ENCODE measurements at regions not wholly inside any gene's neighbourhood (a gene's known extent, or its start where the extent isn't known, plus 50 kb on each side); places are given as distances from the start of the nearest gene placed in this dataset.

DNA sequence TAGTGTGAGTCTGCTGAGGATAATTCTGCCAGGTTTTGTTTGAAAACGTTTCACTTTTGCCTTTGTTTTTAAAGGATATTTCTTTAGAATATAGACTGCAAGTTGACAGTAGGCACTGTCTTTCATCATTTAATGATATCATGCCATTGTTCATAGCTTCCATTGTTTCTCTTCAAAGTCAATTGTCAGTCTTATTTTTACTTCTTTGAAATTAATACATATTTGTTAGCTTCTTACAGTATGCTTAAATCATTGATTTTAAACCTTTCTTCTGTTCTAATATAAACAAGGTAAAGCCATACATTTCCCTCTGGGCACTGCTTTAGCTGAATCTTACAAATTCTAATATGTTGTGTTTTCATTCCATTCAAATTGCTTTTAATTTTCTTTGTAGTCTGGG lies 62.3 kb upstream of the PARVA start:
- DNase-seq = no peak

DNA sequence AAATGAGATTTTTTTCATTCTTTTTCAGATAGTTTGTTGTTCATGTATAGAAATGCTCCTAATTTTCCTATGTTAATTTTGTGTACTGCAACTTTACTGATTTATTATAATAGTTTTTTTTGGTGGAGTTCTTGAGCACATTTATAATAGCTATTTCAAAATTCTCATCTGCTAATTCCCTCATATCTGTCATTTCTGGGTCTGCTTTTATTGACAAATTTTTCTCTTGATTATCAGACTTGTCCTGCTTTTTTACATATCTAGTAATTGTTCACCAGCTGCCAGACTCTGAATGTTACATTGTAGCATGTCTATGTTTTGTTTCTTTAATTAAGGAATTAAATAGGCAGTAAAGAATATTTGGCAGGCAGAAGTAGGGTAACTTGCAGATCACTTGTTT lies 60.9 kb upstream of the PARVA start:
- no peak for DNase-seq

DNA sequence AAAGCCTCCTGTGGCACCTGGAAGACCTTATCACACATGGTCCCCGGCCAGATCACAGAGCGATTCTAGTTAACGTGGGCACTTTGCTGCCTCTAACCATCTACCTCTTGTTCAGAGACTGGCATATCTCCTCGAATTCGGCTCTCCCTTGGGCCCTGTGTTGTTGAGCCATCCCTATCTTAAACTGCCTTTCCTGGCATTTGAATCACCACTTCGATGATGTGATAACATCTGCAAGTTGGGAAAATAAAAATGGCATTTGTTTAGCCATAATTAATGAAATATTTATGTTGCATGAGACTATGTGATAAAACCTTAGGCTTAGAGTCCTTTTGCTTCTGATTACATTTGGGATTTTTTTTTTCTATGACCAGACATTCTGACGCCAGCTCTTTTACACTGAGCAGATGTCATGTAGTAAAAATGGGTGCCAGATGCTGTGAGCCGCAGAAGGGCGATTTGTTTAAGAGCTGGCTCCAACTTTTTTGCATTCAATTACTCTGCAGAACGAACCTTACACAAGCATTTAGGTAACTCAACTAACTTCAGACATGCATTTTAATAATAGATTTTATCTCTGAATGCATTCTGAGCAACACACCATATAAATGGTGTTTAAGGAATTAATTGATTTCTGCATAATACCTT lies 58.5 kb upstream of the PARVA start:
- DNase-seq = peak; percentile 76

DNA sequence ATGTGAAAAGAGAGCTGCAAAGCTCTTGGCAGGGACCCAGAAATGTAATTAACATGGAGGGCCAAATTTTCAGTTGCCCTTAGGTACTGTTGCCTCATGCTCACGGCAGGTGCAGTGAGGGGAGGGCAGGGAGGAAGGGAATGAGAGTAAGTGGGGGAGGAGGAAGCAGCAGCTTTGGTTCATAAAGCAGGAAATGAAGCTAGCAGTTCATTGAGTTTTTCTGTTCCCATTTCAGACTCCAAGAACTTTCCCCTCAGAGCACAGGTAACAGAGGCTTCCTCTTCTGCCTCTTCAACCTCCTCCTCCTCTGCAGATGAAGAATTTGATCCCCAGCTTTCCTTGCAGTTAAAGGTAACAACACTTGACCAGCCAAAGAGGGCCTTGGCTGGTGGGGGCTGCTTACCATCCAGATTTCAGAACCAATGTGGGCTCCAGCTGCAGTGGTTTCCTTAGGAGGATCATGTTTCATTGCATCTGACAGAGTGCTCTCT lies 57.9 kb upstream of the PARVA start:
- peak; percentile 92 for DNase-seq

DNA sequence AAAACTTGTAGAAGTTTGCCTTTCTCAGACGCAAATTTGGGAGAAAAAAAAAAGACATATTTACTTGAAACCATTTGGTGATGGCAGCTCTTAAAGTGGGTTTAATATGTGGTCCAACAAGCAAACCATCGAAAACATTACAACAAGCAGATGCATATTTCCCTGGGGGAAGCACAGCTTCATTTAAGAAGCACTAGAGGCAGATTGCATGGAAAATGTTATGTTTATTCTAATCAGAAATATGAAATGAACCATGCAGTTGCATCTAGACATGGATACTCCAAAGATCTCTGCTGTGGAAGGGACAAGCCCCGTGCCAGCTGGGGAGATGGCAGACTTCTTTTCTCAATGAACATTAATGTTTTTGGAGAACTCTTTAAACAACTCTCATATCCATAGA lies 57.4 kb upstream of the PARVA start:
- DNase-seq = no peak

DNA sequence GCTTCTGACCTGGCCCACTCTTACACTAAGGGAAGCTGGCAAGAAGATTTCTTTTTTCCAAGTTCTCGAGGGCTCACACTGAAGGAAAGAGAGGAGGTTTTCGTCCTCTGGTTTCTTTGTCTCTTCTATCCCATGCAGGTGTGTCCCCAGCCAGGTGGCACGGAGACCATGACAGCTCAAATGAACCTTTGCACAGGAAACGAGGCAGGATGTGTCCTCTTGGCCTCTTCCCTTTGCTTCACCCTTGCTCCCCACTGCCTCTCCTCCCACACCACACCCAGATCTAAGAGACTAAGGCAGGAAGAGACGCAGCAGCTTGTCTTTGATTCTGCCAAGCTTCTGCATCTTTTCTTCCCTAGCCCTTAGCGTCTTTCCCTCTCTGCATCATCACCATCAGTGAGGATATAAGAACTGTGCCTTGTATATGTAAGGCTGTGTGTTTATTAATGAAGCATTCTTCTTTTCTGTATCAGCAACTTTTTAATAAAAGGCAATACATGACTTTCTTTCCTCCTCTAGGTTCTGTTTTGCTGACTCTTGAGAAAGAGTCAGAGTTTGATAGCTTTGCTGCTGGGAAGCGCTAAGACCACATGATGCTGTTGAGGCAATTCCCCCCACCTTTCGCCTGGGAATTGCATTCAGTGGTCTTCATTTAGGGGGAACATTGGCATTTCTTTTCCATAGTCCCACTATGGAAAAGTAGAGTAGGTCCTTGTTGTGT lies 56.0 kb upstream of the PARVA start:
- DNase-seq = peak; percentile 80

DNA sequence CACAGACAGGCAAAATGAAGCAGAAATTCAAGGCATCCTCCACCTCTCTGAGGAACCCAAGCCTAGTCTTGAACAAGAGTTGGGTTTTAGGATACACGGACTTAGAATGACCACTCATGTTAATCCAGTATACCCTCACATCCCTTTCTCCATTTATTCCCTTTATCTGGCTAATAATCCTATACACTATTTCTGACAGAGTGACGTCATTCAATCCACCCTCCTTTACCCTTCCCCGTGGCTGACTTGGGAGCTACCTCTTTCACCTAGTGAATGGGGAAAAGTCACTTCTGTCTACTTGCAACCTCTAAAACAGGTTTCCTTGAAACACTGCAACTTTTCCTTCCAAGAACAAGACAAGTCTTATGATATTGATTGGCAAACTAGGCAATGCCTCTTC lies 52.8 kb upstream of the PARVA start:
- no peak for DNase-seq

Measured in RPMI8226 (cell line).